ENCODE measurements at regions not wholly inside any gene's neighbourhood (a gene's known extent, or its start where the extent isn't known, plus 50 kb on each side); places are given as distances from the start of the nearest gene placed in this dataset.
A peak's percentile ranks its signal among the peaks of the same experiment; 100 is the strongest.

DNA sequence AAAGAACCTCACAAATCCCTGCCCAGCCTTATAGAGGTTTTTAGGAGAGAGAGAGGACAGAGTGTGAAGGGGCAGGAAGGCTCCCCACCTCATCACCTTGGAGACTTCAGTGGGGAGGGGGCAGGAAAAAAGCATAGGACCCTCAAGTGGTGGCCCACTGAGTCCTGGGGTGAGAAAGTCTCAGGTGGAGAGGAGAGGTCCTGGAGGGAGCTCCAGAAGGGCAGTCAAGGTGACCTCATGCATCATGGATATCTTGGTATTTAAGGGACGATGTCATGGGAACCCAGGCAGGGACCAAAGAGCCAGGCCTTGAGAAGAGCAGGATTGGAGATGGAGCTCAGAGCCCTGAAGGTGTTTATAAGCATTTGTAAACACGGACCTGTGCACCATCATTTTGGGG lies 204.5 kb downstream of the SLC4A3 start:
- TF ChIP-seq POLR2A (IDR thresholded peaks at IDR 0.05), result no peak
- TF ChIP-seq, protein P1, sequence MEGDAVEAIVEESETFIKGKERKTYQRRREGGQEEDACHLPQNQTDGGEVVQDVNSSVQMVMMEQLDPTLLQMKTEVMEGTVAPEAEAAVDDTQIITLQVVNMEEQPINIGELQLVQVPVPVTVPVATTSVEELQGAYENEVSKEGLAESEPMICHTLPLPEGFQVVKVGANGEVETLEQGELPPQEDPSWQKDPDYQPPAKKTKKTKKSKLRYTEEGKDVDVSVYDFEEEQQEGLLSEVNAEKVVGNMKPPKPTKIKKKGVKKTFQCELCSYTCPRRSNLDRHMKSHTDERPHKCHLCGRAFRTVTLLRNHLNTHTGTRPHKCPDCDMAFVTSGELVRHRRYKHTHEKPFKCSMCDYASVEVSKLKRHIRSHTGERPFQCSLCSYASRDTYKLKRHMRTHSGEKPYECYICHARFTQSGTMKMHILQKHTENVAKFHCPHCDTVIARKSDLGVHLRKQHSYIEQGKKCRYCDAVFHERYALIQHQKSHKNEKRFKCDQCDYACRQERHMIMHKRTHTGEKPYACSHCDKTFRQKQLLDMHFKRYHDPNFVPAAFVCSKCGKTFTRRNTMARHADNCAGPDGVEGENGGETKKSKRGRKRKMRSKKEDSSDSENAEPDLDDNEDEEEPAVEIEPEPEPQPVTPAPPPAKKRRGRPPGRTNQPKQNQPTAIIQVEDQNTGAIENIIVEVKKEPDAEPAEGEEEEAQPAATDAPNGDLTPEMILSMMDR (IDR thresholded peaks at IDR 0.05), result no peak
- intact Hi-C loops (cut with DNase I), result no loop called here
- Histone ChIP-seq H3K4me3 (no peak overlapping the region), H3K4me1 (replicated peaks in 1 of 2) (no peaks in the 10 kb centered on the region), H3K36me3 (replicated peaks in 1 of 2) (no peaks in the 10 kb centered on the region), H3K27ac (no peak overlapping the region), H3K9me3 (replicated peaks in 1 of 3) (no peaks in the 10 kb centered on the region), H3K27me3 (no peaks in the 10 kb centered on the region)
- DNase-seq, result no peak
- WGBS, 4 donors, result 76 to 98% (median 80%) methylated on average over 2 of the region's 2 CpGs

DNA sequence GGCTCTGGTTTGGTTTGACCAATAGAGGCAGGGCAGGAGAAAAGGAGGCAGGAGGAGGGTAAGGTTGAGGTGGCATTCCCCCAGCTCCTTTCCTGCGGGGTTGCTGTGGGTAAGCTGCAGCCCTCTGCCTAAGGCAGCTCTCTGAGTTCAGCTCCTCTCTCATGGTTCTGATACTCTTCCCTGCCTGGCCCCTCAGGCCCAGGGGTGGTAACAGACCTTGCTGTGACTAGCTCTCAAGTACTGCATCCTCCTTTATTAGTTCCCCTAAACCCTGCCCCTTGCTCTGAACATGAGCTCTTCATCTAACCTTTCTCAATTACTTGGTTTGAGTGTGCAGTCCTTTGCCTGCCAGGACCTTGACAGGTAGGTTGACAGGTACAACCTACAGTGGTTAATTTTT lies 205.5 kb downstream of the SLC4A3 start:
- intact Hi-C loops (cut with DNase I), result no loop called here

DNA sequence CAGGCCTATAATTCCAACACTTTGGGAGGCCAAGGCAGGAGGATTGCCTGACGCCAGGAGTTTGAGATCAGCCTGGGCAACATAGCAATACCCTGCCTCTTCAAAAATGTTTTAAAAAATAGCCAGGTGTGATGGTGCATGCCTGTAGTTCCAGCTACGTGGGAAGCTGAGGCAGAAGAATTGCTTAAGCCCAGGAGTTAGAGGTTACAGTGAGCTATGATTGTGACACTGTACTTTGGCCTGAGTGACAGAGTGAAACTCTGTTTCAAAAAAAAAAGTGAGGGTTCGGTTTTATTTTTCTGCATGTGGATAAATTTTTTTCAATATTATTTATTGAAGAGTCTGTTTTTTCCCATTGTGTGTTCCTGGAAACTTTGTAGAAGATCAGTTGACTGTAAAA lies 208.1 kb downstream of the SLC4A3 start:
- H3K36me3 ChIP-seq (replicated peaks in 1 of 2), result no peaks in the 10 kb centered on the region
- WGBS, 4 donors, result 72 to 82% (median 76%) methylated on average over 3 of the region's 3 CpGs
- H3K4me1 ChIP-seq (replicated peaks in 1 of 2), result no peaks in the 10 kb centered on the region
- no peaks in the 10 kb centered on the region for H3K9me3 ChIP-seq (replicated peaks in 1 of 3)
- TF ChIP-seq, protein P1 (IDR thresholded peaks at IDR 0.05), result no peak
- no peak for TF ChIP-seq POLR2A (IDR thresholded peaks at IDR 0.05)
- intact Hi-C loops (cut with DNase I), result no loop called here
- no peak for DNase-seq
- H3K27ac ChIP-seq, result no peak overlapping the region
- no peaks in the 10 kb centered on the region for H3K27me3 ChIP-seq
- H3K4me3 ChIP-seq, result no peak overlapping the region

More for the DNA sequence above, 205.5 kb downstream of the SLC4A3 start:
- DNase-seq, result no peak
- no peak overlapping the region for H3K4me3 ChIP-seq
- no peak for TF ChIP-seq POLR2A (IDR thresholded peaks at IDR 0.05)
- TF ChIP-seq, protein P1 (IDR thresholded peaks at IDR 0.05), result no peak
- H3K4me1 ChIP-seq (replicated peaks in 1 of 2), result no peaks in the 10 kb centered on the region
- no peak overlapping the region for H3K27ac ChIP-seq
- no peaks in the 10 kb centered on the region for H3K27me3 ChIP-seq
- H3K9me3 ChIP-seq (replicated peaks in 1 of 3), result no peaks in the 10 kb centered on the region
- 62 to 100% (median 80%) methylated on average over 1 of the region's 1 CpG for WGBS, 4 donors
- no peaks in the 10 kb centered on the region for H3K36me3 ChIP-seq (replicated peaks in 1 of 2)

DNA sequence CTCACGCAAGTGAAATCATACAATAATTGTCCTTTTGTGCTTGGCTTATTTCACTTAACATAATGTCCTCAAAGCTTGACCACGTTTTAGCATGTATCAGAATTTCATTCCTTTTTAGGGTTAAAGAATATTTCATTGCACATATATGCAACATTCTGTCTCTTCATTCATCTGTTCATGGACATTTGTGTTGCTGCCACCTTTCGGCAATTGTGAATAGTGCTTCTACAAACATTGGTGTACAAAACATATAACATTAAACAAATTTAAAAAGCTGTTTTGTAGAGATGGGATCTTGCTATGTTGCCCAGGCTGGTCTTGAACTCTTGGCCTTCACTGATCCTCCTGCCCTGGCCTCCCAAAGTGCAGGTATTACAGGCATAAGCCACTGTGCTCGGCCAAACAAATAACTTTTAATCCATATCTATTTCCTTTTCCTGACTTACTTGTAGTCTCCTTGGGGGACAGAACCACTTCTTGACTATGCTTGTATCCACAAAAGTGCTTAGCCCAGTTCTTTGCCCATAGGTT lies 209.3 kb downstream of the SLC4A3 start:
- Histone ChIP-seq H3K9me3 (replicated peaks in 1 of 3) (no peaks in the 10 kb centered on the region), H3K36me3 (replicated peaks in 1 of 2) (no peaks in the 10 kb centered on the region), H3K27me3 (no peaks in the 10 kb centered on the region), H3K27ac (no peak overlapping the region), H3K4me1 (replicated peaks in 1 of 2) (no peaks in the 10 kb centered on the region), H3K4me3 (no peak overlapping the region)
- WGBS, 4 donors, result 58 to 60% (median 59%) methylated on average over 4 of the region's 4 CpGs
- intact Hi-C loops (cut with DNase I), result no loop called here
- no peak for TF ChIP-seq POLR2A (IDR thresholded peaks at IDR 0.05)
- TF ChIP-seq, protein P1 (IDR thresholded peaks at IDR 0.05), result peak in 3 of 6 experiments; percentile 32 to 43 (median 36)
- peak in 1 of 7 donors; percentile 24 for DNase-seq
